ENCODE measurements at regions not wholly inside any gene's neighbourhood (a gene's known extent, or its start where the extent isn't known, plus 50 kb on each side); places are given as distances from the start of the nearest gene placed in this dataset.

GRCh38 chr11:110377434-110377833 lies 52.3 kb upstream of the FDX1 start:
- Histone ChIP-seq H3K36me3 (ENCODE audit: control insufficient read depth, insufficient read depth, low read length) (no peaks in the 10 kb centered on the region), H3K4me1 (peaks cover 45% of the 10 kb centered on the region), H3K9me3 (0 out of 2 replicates have a peak, but pooled peaks cover 3% of the 10 kb centered on the region), H3K27me3 (replicated peaks; ENCODE audit: control insufficient read depth, insufficient read depth, low read length) (no peaks in the 10 kb centered on the region), H3K4me3 (ENCODE audit: low read depth, low read length) (no peak overlapping the region)
- Mint-ChIP-seq H3K4me1 (ENCODE audit: low read depth, unreplicated experiment) (peaks cover 27% of the 10 kb centered on the region), H3K27ac (ENCODE audit: unreplicated experiment) (no peak overlapping the region), H3K36me3 (ENCODE audit: insufficient read depth, unreplicated experiment) (peaks cover 5% of the 10 kb centered on the region), H3K27me3 (ENCODE audit: insufficient read depth, unreplicated experiment) (no peaks in the 10 kb centered on the region), H3K9me3 (ENCODE audit: unreplicated experiment) (no peaks in the 10 kb centered on the region), H3K4me3 (ENCODE audit: unreplicated experiment) (no peak overlapping the region)
- TSS peak; percentile 83 for BruUV-seq (replicated peaks)
- ChIA-PET CTCF (interaction anchor here (0.6 to 1.2 kb wide), 20 partner anchors 10 to 583 kb away, joined by 3 to 39 read pairs (median 4); partner anchors contain the start of gene FDX1), POLR2A (interaction anchor here (1.1 kb wide), 1 partner anchor 80 kb away, joined by 8 read pairs; the partner anchor contains the start of gene RDX)
- TF ChIP-seq, protein P1, sequence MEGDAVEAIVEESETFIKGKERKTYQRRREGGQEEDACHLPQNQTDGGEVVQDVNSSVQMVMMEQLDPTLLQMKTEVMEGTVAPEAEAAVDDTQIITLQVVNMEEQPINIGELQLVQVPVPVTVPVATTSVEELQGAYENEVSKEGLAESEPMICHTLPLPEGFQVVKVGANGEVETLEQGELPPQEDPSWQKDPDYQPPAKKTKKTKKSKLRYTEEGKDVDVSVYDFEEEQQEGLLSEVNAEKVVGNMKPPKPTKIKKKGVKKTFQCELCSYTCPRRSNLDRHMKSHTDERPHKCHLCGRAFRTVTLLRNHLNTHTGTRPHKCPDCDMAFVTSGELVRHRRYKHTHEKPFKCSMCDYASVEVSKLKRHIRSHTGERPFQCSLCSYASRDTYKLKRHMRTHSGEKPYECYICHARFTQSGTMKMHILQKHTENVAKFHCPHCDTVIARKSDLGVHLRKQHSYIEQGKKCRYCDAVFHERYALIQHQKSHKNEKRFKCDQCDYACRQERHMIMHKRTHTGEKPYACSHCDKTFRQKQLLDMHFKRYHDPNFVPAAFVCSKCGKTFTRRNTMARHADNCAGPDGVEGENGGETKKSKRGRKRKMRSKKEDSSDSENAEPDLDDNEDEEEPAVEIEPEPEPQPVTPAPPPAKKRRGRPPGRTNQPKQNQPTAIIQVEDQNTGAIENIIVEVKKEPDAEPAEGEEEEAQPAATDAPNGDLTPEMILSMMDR (IDR thresholded peaks at IDR 0.05; ENCODE audit: insufficient read depth in 1 of 2, low read depth in 1 of 2, low read length in 1 of 2, severe bottlenecking in 1 of 2, unreplicated experiment in 1 of 2): no peak
- intact Hi-C loops (cut with micrococcal nuclease; ENCODE audit: unreplicated experiment): loop anchor here (1.0 to 2.0 kb wide), 5 partner anchors 15 to 285 kb away; partner anchors contain the start of gene ZC3H12C
- no peak for DNase-seq

DNA sequence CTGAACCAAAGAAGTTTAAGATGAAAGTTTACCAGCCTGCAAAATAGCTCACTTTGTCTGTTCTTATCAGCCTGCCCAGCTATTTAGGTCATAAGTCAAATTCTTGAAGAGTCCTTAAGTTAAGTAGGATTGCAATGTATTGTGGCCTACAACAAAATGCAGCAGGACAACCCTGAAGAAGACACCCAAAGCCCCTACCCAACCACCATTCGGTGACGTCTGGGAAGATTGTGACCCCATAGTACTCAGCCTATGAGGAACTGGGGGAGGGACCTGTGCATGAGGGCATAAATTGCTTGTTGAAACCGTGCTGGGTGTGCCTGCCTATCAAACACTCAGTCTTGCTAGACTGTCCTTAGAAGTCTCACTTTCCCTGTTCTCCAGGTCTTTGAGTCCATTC lies 50.5 kb upstream of the FDX1 start:
- Mint-ChIP-seq H3K9me3 (ENCODE audit: unreplicated experiment) (no peaks in the 10 kb centered on the region), H3K4me1 (ENCODE audit: low read depth, unreplicated experiment) (peaks cover 15% of the 10 kb centered on the region), H3K4me3 (ENCODE audit: unreplicated experiment) (no peak overlapping the region), H3K27me3 (ENCODE audit: insufficient read depth, unreplicated experiment) (no peaks in the 10 kb centered on the region), H3K36me3 (ENCODE audit: insufficient read depth, unreplicated experiment) (peaks cover 5% of the 10 kb centered on the region), H3K27ac (ENCODE audit: unreplicated experiment) (no peak overlapping the region)
- CTCF ChIA-PET: interaction anchor here (0.6 to 0.8 kb wide), 2 partner anchors 56 to 178 kb away, joined by 3 read pairs; no protein-coding TSS in a partner anchor
- Histone ChIP-seq H3K9me3 (0 out of 2 replicates have a peak, but pooled peaks cover 4% of the 10 kb centered on the region), H3K4me3 (ENCODE audit: low read depth, low read length) (no peak overlapping the region), H3K36me3 (ENCODE audit: control insufficient read depth, insufficient read depth, low read length) (no peaks in the 10 kb centered on the region), H3K27me3 (replicated peaks; ENCODE audit: control insufficient read depth, insufficient read depth, low read length) (no peaks in the 10 kb centered on the region), H3K4me1 (peaks cover 36% of the 10 kb centered on the region)
- BruUV-seq (replicated peaks): no TSS peak
- intact Hi-C loops (cut with micrococcal nuclease; ENCODE audit: unreplicated experiment): loop anchor here (1.0 kb wide), 1 partner anchor 26 kb away; no protein-coding TSS in a partner anchor
- POLR2A ChIA-PET: no interaction called here
- TF ChIP-seq, protein P1 (IDR thresholded peaks at IDR 0.05; ENCODE audit: insufficient read depth in 1 of 2, low read depth in 1 of 2, low read length in 1 of 2, severe bottlenecking in 1 of 2, unreplicated experiment in 1 of 2): no peak
- peak; percentile 70 to 81 for DNase-seq

DNA sequence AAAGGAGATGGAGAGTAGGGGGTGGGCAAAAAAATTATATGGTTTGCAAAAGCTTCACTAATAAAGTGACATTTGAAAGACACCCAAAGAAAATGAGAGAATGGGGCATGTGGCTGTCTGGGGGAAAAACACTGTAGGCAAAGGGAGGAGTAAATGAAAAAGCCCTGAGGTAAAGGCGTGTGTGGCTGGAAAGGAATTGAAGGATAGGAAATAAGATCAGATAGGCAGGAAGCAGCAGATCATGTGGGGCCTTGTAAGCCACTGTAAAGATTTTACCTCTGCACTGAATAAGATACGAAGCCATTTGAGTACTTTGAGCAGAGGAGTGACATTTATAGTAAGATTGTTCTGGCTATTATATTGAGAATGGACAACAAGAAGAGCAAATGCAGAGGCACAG lies 49.8 kb upstream of the FDX1 start:
- POLR2A ChIA-PET: no interaction called here
- intact Hi-C loops (cut with micrococcal nuclease; ENCODE audit: unreplicated experiment): loop anchor here (1.0 kb wide), 1 partner anchor 25 kb away; no protein-coding TSS in a partner anchor
- CTCF ChIA-PET: no interaction called here

More for the DNA sequence above, 49.8 kb upstream of the FDX1 start:
- Mint-ChIP-seq H3K4me1 (ENCODE audit: low read depth, unreplicated experiment) (peaks cover 15% of the 10 kb centered on the region), H3K36me3 (ENCODE audit: insufficient read depth, unreplicated experiment) (peaks cover 5% of the 10 kb centered on the region), H3K9me3 (ENCODE audit: unreplicated experiment) (no peaks in the 10 kb centered on the region), H3K27me3 (ENCODE audit: insufficient read depth, unreplicated experiment) (no peaks in the 10 kb centered on the region), H3K4me3 (ENCODE audit: unreplicated experiment) (no peak overlapping the region), H3K27ac (ENCODE audit: unreplicated experiment) (no peak overlapping the region)
- no peak for DNase-seq
- H3K4me3 ChIP-seq (ENCODE audit: low read depth, low read length): no peak overlapping the region
- H3K36me3 ChIP-seq (ENCODE audit: control insufficient read depth, insufficient read depth, low read length): no peaks in the 10 kb centered on the region
- no peaks in the 10 kb centered on the region for H3K27me3 ChIP-seq (replicated peaks; ENCODE audit: control insufficient read depth, insufficient read depth, low read length)
- H3K9me3 ChIP-seq: 0 out of 2 replicates have a peak, but pooled peaks cover 4% of the 10 kb centered on the region
- H3K4me1 ChIP-seq: peaks cover 36% of the 10 kb centered on the region
- BruUV-seq (replicated peaks): TSS peak; percentile 55
- TF ChIP-seq, protein P1 (IDR thresholded peaks at IDR 0.05; ENCODE audit: insufficient read depth in 1 of 2, low read depth in 1 of 2, low read length in 1 of 2, severe bottlenecking in 1 of 2, unreplicated experiment in 1 of 2): no peak
